WI38 (cell line): ENCODE measurements at regions not wholly inside any gene's neighbourhood (a gene's known extent, or its start where the extent isn't known, plus 50 kb on each side); places are given as distances from the start of the nearest gene placed in this dataset.

Experiments used
- H3K4me3 ChIP-seq: 2 replicates; pipeline ENCODE4 v1.5.1; 2011; ENCODE audit warnings: low read depth, mild to moderate bottlenecking, control low read depth, low read length
- TF ChIP-seq, protein P1 (sequence below): IDR thresholded peaks from 2 replicates; pipeline ENCODE4 v1.5.1; 2012; ENCODE audit warnings: low read depth, mild to moderate bottlenecking, control low read depth, low read length

DNA sequence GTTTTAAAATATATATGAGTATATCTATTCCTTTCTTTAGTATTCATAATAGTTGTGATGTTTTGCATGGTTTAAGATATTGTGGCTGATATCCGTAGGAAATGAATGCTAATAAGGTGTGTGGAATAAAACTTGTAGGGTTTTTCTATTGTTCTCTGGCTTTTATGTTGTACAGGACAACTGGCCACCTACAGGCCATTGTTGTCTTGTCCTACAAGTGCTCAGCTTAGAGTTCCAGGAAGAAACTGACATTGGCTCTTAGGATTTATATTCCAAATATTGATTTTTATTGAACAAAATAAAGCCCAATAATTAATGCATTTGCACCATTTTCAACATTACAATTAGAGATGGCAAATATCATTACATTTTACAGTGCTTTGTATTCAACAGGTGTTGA, 512.8 kb upstream of the TENM4 start:
- H3K4me3 ChIP-seq = no peak overlapping the region
- TF ChIP-seq, protein P1, sequence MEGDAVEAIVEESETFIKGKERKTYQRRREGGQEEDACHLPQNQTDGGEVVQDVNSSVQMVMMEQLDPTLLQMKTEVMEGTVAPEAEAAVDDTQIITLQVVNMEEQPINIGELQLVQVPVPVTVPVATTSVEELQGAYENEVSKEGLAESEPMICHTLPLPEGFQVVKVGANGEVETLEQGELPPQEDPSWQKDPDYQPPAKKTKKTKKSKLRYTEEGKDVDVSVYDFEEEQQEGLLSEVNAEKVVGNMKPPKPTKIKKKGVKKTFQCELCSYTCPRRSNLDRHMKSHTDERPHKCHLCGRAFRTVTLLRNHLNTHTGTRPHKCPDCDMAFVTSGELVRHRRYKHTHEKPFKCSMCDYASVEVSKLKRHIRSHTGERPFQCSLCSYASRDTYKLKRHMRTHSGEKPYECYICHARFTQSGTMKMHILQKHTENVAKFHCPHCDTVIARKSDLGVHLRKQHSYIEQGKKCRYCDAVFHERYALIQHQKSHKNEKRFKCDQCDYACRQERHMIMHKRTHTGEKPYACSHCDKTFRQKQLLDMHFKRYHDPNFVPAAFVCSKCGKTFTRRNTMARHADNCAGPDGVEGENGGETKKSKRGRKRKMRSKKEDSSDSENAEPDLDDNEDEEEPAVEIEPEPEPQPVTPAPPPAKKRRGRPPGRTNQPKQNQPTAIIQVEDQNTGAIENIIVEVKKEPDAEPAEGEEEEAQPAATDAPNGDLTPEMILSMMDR = no peak

GRCh38 chr11:79950741-79951140, 509.9 kb upstream of the TENM4 start:
- TF ChIP-seq, protein P1 = no peak

DNA sequence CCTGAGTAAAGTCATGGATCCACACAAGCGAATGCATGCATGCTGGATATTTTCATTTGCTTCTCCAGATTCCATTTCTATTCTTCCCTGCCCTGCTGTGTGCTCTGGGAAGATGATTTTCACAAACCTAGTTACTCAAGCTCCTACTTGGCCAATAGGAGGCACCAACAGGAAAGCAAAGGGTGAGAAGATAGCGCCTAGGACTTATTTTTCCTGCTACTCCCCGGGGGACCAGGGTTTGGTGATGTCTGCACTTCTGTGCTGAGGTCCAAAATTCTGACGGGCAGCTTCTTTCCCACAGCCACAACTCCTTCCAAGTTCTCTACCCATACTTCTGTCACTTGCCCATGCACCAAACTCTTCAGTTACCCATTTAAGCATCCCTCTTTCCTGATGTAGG, 509.3 kb upstream of the TENM4 start:
- H3K4me3 ChIP-seq = no peak overlapping the region
- TF ChIP-seq, protein P1 = no peak

More at GRCh38 chr11:79950741-79951140, 509.9 kb upstream of the TENM4 start:
- H3K4me3 ChIP-seq = no peak overlapping the region

DNA sequence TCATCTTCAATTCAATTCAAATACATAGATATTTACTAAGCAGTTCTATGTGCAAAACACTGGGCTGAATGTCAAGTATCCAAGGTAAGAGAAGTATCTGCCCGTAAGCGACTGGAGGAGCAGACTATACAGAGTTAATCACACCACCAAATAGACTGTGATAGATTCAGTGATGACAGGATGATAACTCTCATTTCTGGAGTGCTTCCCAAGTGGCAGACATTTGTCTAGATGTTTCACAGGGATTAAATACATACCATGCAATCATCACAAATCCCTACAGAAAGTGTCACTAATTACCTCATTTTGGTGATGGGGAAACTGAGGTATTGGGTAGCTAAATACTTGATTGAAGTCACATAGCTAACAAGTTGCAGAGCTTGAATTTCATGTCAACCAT, 508.7 kb upstream of the TENM4 start:
- H3K4me3 ChIP-seq = no peak overlapping the region
- TF ChIP-seq, protein P1 = no peak

- TF ChIP-seq, protein P1 = no peak
- H3K4me3 ChIP-seq = no peak overlapping the region
These were observed 501.8 kb upstream of the TENM4 start for GRCh38 chr11:79942646-79943045.

DNA sequence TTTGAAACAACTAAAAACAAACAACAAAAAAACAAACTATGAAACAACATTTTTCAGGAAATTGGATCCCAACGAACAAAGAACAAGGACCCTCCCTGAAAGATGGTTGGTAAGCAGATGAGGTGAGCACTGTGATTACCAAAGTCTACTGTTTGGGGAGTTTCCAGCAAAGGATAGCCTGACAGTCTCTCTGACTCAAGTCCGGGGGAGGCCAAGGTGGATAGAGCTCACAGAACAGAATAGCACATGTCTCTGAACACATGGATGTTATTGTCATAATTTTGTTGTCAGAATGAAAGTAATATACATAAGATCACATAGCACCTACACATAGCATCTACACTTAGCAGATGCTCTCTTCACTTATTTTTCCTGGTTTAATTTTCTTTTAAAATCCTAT, 501.3 kb upstream of the TENM4 start:
- H3K4me3 ChIP-seq = no peak overlapping the region
- TF ChIP-seq, protein P1 = no peak

DNA sequence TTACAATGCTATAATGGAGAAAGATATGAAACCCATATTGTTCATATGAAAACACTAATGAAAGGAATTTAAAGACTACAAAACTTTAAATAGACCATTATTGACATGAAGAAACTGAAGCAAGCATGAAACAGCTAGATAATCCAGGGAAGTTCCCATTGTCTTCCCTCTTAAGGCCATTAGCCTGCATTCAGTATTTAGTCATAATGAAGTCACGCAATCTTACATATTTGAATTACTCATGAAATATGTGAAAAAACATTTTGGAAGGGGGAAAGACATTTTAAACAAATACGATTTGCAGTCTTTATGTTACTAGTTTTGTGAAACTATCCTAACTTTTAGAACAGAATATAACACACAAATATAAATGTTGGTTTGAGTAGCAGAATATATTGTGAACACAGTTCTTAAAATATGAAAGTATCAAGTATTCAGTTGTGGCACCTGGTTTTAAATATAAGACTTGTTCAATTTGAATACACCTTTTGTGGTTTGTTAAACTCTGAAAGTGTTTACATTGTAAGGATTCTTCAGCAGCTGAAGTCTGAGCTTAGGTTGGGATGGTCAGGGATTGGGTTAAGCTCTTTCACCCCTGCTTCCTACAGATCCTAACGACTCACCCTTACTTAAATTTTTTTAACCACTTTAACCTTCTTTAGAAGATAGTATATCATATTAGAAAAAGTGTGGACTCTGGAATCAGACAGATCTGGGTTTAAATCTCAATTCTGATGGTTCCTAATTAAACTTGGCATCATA, 500.3 kb upstream of the TENM4 start:
- TF ChIP-seq, protein P1 = no peak
- H3K4me3 ChIP-seq = no peak overlapping the region
